ENCODE measurements at regions not wholly inside any gene's neighbourhood (a gene's known extent, or its start where the extent isn't known, plus 50 kb on each side); places are given as distances from the start of the nearest gene placed in this dataset.

DNA sequence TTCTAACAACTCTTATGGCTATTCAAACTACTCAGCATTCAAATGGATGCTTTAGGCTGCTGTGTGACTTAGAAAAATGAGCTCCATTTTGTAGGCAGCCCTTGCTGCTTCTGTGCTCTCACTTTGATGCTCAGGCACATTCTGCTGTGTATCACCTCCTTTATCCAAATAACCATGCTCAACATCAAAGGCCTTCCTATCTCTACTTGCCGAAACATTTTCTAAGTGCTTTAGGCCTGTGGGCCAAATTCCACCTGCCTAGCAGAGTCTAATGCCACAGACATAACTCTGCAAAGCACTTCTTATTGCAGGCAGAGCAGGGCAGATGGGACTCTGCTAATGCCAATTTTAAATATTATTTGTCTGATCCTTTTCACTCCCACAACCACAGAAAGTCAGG, 397.4 kb downstream of the RND3 start:
- TF ChIP-seq, protein P1, sequence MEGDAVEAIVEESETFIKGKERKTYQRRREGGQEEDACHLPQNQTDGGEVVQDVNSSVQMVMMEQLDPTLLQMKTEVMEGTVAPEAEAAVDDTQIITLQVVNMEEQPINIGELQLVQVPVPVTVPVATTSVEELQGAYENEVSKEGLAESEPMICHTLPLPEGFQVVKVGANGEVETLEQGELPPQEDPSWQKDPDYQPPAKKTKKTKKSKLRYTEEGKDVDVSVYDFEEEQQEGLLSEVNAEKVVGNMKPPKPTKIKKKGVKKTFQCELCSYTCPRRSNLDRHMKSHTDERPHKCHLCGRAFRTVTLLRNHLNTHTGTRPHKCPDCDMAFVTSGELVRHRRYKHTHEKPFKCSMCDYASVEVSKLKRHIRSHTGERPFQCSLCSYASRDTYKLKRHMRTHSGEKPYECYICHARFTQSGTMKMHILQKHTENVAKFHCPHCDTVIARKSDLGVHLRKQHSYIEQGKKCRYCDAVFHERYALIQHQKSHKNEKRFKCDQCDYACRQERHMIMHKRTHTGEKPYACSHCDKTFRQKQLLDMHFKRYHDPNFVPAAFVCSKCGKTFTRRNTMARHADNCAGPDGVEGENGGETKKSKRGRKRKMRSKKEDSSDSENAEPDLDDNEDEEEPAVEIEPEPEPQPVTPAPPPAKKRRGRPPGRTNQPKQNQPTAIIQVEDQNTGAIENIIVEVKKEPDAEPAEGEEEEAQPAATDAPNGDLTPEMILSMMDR (IDR thresholded peaks at IDR 0.05): no peak
- no peak for TF ChIP-seq ZFX (IDR thresholded peaks at IDR 0.05; ENCODE audit: borderline replicate concordance)
